A549 (cell line): ENCODE measurements at regions not wholly inside any gene's neighbourhood (a gene's known extent, or its start where the extent isn't known, plus 50 kb on each side); places are given as distances from the start of the nearest gene placed in this dataset.

ENCODE experiments used
- ESRRA ChIP-seq: fragments of 150-350 bp; IDR thresholded peaks from 2 replicates; pipeline ENCODE4 v1.6.1; 2014; ENCODE audit warnings: mild to moderate bottlenecking, low read length, borderline replicate concordance
- MYC ChIP-seq: IDR thresholded peaks from 2 replicates; pipeline ENCODE4 v1.6.1; 2012; ENCODE audit warnings: mild to moderate bottlenecking, inconsistent platforms, low read length, improper control_type of control experiment, borderline replicate concordance
- TF ChIP-seq, protein P1 (sequence below): fragments of >200 bp; sonication (Bioruptor Twin); formaldehyde crosslinking; IDR thresholded peaks from 3 replicates; pipeline ENCODE4 v1.5.1; 2016
- TF ChIP-seq, protein P2 (sequence below): fragments of 150-350 bp; IDR thresholded peaks from 2 replicates; pipeline ENCODE4 v1.6.1; 2014; ENCODE audit warnings: low read depth, mild to moderate bottlenecking, low read length

DNA sequence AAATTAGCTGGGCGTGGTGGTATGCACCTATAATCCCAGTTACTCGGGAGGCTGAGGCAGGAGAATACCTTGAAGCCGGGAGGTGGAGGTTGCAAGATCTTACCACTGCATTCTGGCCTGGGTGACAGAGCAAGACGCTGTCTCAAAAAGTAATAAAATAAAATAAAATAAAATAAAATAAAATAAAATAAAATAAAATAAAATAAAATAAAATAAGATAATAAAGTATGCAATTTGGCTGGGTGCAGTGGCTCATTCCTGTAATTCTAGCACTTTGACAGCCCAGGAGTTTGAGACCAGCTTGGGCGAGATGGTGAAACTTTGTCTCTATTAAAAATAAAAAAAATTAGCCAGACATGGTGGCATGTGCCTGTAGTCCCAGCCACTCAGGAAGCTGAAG is 85.6 kb upstream of the XPO1 start:
- TF ChIP-seq, protein P1, sequence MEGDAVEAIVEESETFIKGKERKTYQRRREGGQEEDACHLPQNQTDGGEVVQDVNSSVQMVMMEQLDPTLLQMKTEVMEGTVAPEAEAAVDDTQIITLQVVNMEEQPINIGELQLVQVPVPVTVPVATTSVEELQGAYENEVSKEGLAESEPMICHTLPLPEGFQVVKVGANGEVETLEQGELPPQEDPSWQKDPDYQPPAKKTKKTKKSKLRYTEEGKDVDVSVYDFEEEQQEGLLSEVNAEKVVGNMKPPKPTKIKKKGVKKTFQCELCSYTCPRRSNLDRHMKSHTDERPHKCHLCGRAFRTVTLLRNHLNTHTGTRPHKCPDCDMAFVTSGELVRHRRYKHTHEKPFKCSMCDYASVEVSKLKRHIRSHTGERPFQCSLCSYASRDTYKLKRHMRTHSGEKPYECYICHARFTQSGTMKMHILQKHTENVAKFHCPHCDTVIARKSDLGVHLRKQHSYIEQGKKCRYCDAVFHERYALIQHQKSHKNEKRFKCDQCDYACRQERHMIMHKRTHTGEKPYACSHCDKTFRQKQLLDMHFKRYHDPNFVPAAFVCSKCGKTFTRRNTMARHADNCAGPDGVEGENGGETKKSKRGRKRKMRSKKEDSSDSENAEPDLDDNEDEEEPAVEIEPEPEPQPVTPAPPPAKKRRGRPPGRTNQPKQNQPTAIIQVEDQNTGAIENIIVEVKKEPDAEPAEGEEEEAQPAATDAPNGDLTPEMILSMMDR, result no peak
- no peak for TF ChIP-seq MYC
- TF ChIP-seq, protein P2, sequence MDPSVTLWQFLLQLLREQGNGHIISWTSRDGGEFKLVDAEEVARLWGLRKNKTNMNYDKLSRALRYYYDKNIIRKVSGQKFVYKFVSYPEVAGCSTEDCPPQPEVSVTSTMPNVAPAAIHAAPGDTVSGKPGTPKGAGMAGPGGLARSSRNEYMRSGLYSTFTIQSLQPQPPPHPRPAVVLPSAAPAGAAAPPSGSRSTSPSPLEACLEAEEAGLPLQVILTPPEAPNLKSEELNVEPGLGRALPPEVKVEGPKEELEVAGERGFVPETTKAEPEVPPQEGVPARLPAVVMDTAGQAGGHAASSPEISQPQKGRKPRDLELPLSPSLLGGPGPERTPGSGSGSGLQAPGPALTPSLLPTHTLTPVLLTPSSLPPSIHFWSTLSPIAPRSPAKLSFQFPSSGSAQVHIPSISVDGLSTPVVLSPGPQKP, result no peak
- TF ChIP-seq ESRRA, result no peak
